ENCODE measurements at regions not wholly inside any gene's neighbourhood (a gene's known extent, or its start where the extent isn't known, plus 50 kb on each side); places are given as distances from the start of the nearest gene placed in this dataset.

GRCh38 chr10:106310596-106310995, 853.9 kb downstream of the SORCS1 start:
- Histone ChIP-seq H2BK5ac (ENCODE audit: low read depth, low read length) (no peak overlapping the region), H2BK20ac (ENCODE audit: low read length) (no peak overlapping the region), H3K4me1 (replicated peaks in 1 of 4; ENCODE audit: control insufficient read depth in 3 of 4, insufficient read depth in 4 of 4, low read length in 3 of 4) (peaks cover 0 to 4% (median 2%) of the 10 kb centered on the region in 4 experiments; a peak in 2 of 7 replicates), H2BK120ac (replicated peaks; ENCODE audit: low read depth, low read length) (no peak overlapping the region), H3K9ac (replicated peaks in 1 of 4; ENCODE audit: extremely low read depth in 1 of 4, low read depth in 3 of 4, low read length in 3 of 4) (no peak overlapping the region), H3K79me1 (ENCODE audit: low read depth, low read length) (no peaks in the 10 kb centered on the region), H3K27me3 (replicated peaks in 1 of 4; ENCODE audit: control insufficient read depth in 3 of 4, extremely low read depth in 1 of 4, insufficient read depth in 3 of 4, low read length in 3 of 4) (no peaks in the 10 kb centered on the region), H2AFZ (ENCODE audit: low read length) (peak overlapping the region; percentile 92; the same call in 1 of the 2 replicates), H3K18ac (ENCODE audit: extremely low read depth, low read length) (no peak overlapping the region; the same call in 1 of the 2 replicates), H3K14ac (ENCODE audit: insufficient read length) (no peak overlapping the region), H4K8ac (ENCODE audit: extremely low read depth, insufficient read depth, low read length) (no peak overlapping the region), H3K23me2 (ENCODE audit: low read depth, low read length) (no peaks in the 10 kb centered on the region), H3K36me3 (ENCODE audit: control insufficient read depth in 2 of 4, insufficient read depth in 4 of 4, low read length in 3 of 4) (no peaks in the 10 kb centered on the region), H3K4me2 (ENCODE audit: insufficient read depth in 1 of 2, low read depth in 2 of 2, low read length in 2 of 2) (0 out of 4 replicates have a peak overlapping the region, but pooled peaks of 1 of the 2 experiments have one; percentile 31), H2BK12ac (ENCODE audit: low read depth, low read length) (no peak overlapping the region), H3K27ac (ENCODE audit: low read depth, low read length) (no peak overlapping the region; the same call in 1 of the 2 replicates), H2AK5ac (ENCODE audit: low read depth, low read length) (no peak overlapping the region), H3K79me2 (ENCODE audit: control insufficient read depth in 1 of 2, insufficient read depth in 2 of 2, low read length in 2 of 2) (no peaks in the 10 kb centered on the region), H2BK15ac (ENCODE audit: low read length) (no peak overlapping the region), H3K56ac (replicated peaks; ENCODE audit: insufficient read length, low read depth, low read length) (no peak overlapping the region), H4K91ac (replicated peaks; ENCODE audit: insufficient read length, low read length) (no peak overlapping the region), H3K9me3 (ENCODE audit: insufficient read depth in 2 of 2, low read depth in 1 of 2, low read length in 1 of 2) (no peaks in the 10 kb centered on the region), H3K23ac (ENCODE audit: insufficient read length) (no peak overlapping the region), H3K4ac (replicated peaks; ENCODE audit: insufficient read length, low read depth, low read length) (no peak overlapping the region), H3K4me3 (ENCODE audit: extremely low read depth in 1 of 4, insufficient read depth in 2 of 4, low read depth in 3 of 4, low read length in 4 of 4) (no peak overlapping the region), H4K5ac (ENCODE audit: insufficient read length, low read depth, low read length) (no peak overlapping the region), H4K20me1 (replicated peaks in 1 of 2; ENCODE audit: control insufficient read depth in 1 of 2, insufficient read depth in 2 of 2, low read length in 2 of 2) (no peaks in the 10 kb centered on the region)
- FAIRE-seq: peak; percentile 72
- peak in 1 of 2 experiments; percentile 3 for DNase-seq (ENCODE audit: low read depth in 1 of 2, low spot score in 2 of 2)
- 68% methylated on average over 2 of the region's 2 CpGs; no CpG with 5 or more reads in 1 of the 2 experiments for WGBS, 2 experiments (ENCODE audit: extremely low coverage in 1 of 2, insufficient coverage in 1 of 2, insufficient read length in 1 of 2, insufficient replicate concordance in 2 of 2, low coverage in 1 of 2, low lambda C conversion rate in 2 of 2, missing lambda C conversion rate in 1 of 2)
- ChIA-PET POLR2A (ENCODE audit: partially characterized antibody) (no interaction called here), CTCF (ENCODE audit: partially characterized antibody) (no interaction called here)
- TF ChIP-seq YY1 (IDR thresholded peaks at IDR 0.05; ENCODE audit: low read depth, low read length): peak; percentile 44; the same call in 1 of the 2 replicates
- 0 out of 2 replicates have a peak, but pooled peaks have one; percentile 9 for TF ChIP-seq MAX (IDR thresholded peaks at IDR 0.05)
- TF ChIP-seq EGR1 (IDR thresholded peaks at IDR 0.05; ENCODE audit: borderline replicate concordance, low read depth, low read length): no peak
